ENCODE measurements at regions not wholly inside any gene's neighbourhood (a gene's known extent, or its start where the extent isn't known, plus 50 kb on each side); places are given as distances from the start of the nearest gene placed in this dataset.
A peak's percentile ranks its signal among the peaks of the same experiment; 100 is the strongest.

DNA sequence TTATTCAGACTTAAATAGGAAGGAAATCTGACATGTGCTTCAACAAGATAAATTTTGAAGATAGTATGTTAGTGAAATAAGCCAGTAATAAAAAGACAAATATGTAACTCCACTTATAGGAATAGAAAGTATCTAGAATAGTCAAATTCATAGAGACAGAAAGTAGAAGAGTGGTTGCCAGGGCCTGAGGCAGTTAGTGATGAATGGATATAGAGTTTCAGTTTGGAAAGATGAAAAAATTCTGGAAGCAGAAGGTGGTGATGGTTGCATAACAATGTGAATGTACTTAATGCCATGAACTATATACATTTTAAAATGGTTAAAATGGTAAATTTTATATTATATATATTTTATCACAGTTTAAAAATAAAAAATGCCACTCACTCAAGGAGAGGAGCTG, 54.3 kb downstream of the HAND2 start:
- no peak for DNase-seq (ENCODE audit: low spot score)
- no peak for ATAC-seq (ENCODE audit: low FRiP score)
- TF ChIP-seq, protein P1, sequence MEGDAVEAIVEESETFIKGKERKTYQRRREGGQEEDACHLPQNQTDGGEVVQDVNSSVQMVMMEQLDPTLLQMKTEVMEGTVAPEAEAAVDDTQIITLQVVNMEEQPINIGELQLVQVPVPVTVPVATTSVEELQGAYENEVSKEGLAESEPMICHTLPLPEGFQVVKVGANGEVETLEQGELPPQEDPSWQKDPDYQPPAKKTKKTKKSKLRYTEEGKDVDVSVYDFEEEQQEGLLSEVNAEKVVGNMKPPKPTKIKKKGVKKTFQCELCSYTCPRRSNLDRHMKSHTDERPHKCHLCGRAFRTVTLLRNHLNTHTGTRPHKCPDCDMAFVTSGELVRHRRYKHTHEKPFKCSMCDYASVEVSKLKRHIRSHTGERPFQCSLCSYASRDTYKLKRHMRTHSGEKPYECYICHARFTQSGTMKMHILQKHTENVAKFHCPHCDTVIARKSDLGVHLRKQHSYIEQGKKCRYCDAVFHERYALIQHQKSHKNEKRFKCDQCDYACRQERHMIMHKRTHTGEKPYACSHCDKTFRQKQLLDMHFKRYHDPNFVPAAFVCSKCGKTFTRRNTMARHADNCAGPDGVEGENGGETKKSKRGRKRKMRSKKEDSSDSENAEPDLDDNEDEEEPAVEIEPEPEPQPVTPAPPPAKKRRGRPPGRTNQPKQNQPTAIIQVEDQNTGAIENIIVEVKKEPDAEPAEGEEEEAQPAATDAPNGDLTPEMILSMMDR (IDR thresholded peaks at IDR 0.05), result no peak

DNA sequence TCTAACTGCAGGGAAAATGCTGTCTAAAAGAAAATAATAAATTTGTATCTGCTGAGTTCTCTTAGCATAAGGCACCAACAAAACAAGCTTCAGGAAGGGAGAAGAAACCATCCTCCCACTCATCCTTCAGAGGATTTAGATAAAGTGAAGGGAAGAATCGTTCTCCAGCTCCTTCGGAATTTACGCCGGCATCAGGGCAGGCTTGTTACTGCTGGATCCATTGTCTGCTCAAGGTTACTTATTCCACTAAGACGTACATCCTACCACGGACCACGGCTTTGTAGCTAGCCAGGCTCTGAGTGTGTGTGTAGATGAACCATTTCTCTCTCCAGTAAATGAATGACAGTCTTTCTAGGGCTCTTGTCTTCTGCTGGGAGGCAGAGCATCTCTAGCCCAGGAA, 60.4 kb downstream of the HAND2 start:
- ATAC-seq (ENCODE audit: low FRiP score) (peak; percentile 51), DNase-seq (ENCODE audit: low spot score) (no peak)
- TF ChIP-seq, protein P1 (IDR thresholded peaks at IDR 0.05), result no peak

DNA sequence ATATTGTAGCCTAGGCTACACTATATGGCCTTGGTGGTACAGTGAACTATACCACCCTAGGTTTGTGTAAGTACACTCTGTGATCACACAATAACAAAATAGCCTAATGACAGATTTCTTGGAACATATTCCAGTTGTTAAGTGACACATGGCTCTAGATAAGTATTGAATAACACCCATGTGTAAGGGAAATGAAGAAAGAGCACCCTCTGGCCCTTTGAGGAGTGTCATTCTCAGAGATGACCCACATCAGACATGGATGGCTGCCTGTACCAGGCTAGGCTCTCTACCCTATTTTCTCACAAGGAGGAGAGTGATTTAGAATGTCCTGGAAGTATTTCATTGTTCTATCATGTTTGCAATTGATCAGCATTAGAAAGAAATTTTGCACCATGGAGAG, 61.7 kb downstream of the HAND2 start:
- DNase-seq (ENCODE audit: low spot score), result no peak
- TF ChIP-seq, protein P1 (IDR thresholded peaks at IDR 0.05), result no peak
- no peak for ATAC-seq (ENCODE audit: low FRiP score)

DNA sequence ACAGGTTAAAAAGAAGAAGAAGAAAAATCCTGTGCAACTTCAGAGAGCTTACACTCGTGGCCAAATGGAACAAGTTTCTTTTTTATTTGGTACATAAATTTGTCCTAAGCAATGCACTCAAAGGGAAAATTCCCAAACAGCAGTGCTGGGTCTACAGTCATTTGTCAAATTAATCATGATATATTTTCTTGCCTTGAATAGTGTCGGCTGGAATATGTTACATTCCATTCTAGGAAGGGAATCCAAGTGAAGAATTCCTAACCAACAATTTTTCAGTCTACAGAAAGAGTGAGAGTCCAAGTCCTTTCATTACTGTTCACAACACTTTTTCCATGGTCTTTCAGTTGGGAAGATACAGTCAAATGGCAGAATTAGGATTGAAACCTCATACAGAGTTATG, 63.9 kb downstream of the HAND2 start:
- TF ChIP-seq, protein P1 (IDR thresholded peaks at IDR 0.05), result no peak
- ATAC-seq (ENCODE audit: low FRiP score) (peak; percentile 32), DNase-seq (ENCODE audit: low spot score) (no peak)

DNA sequence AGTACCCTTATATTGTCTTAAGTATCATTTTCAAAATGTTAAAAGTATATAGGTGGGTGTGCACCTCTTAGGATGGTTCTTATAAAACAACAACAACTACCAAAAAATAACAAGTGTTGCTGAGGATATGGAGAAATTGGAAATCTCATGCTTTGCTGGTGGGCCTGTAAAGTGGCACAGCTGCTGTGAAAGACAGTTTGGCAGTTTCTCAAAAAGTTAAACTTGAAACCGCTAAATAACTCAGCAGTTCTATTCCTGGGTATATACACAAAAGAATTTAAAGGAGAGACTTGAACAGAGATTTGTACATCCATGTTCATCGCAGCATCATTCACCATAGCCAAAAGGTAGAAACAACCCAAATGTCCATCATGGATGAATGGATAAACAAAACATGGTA, 65.5 kb downstream of the HAND2 start:
- TF ChIP-seq, protein P1 (IDR thresholded peaks at IDR 0.05), result no peak
- DNase-seq (ENCODE audit: low spot score), result no peak
- ATAC-seq (ENCODE audit: low FRiP score), result no peak

- ATAC-seq (ENCODE audit: low FRiP score) (no peak), DNase-seq (ENCODE audit: low spot score) (no peak)
- TF ChIP-seq, protein P1 (IDR thresholded peaks at IDR 0.05), result no peak
Measured at GRCh38 chr4:173463816-173464215, 64.9 kb upstream of the SCRG1 start.

DNA sequence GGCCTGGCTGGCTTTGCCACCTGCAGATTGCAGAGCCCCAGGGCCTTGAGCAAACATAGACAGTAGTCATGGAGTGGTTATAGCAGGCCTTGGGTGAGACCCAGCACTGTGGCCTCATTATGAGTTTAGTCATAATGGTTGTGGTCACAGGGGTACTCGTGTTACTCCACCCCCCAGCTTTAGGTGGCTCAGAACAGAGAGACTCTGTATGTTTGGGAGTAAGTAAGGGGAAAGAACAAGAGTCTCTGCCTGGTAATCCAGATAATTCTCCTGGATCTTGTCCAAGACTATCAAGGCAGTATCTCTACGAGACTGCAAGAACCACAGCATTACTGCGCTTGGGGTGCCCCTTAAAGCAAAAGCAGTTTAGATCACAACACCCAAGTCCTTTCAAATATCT, 62.3 kb upstream of the SCRG1 start:
- no peak for DNase-seq (ENCODE audit: low spot score)

More for the DNA sequence above, 62.3 kb upstream of the SCRG1 start:
- TF ChIP-seq, protein P1 (IDR thresholded peaks at IDR 0.05), result no peak
- ATAC-seq (ENCODE audit: low FRiP score), result no peak

Measured in omental fat pad (tissue), 3 donors.